MM.1S (cell line): ENCODE measurements at regions not wholly inside any gene's neighbourhood (a gene's known extent, or its start where the extent isn't known, plus 50 kb on each side); places are given as distances from the start of the nearest gene placed in this dataset.

ENCODE experiments used
- DNase-seq: peaks from one replicate; pipeline ENCODE4 v3.0.0-alpha.2; 2015
- H2AFZ ChIP-seq: fragments of 300-600 bp; sonication (generic); 2 replicates; pipeline ENCODE4 v1.6.0; 2016; ENCODE audit warnings: antibody characterized with exemption, low read length
- H3F3A ChIP-seq: fragments of 300-600 bp; sonication (generic); 2 replicates; pipeline ENCODE4 v1.6.1; 2016; ENCODE audit warnings: mild to moderate bottlenecking, antibody characterized with exemption, low read length, moderate library complexity, mixed read lengths; ENCODE audit not compliant: insufficient read depth
- H3K27ac ChIP-seq: fragments of 300-600 bp; sonication (generic); 2 replicates; pipeline ENCODE4 v1.5.1; 2016; ENCODE audit warnings: mild to moderate bottlenecking, low read length
- H3K27me3 ChIP-seq: fragments of 300-600 bp; sonication (generic); replicated peaks from 2 replicates; pipeline ENCODE4 v1.6.0; 2016; ENCODE audit warnings: low read length; ENCODE audit not compliant: insufficient read depth
- H3K36me3 ChIP-seq: fragments of 300-600 bp; sonication (generic); replicated peaks from 2 replicates; pipeline ENCODE4 v1.6.1; 2016; ENCODE audit warnings: mild to moderate bottlenecking, low read length, mixed read lengths; ENCODE audit not compliant: insufficient read depth
- H3K4me1 ChIP-seq: fragments of 300-600 bp; sonication (generic); 2 replicates; pipeline ENCODE4 v1.6.1; 2016; ENCODE audit warnings: low read length, mixed read lengths
- H3K4me2 ChIP-seq: fragments of 300-600 bp; sonication (generic); 2 replicates; pipeline ENCODE4 v1.6.0; 2016; ENCODE audit warnings: low read depth, low read length
- H3K4me3 ChIP-seq: fragments of 300-600 bp; sonication (generic); 2 replicates; pipeline ENCODE4 v1.5.1; 2016; ENCODE audit warnings: low read length, mixed read lengths
- H3K79me2 ChIP-seq: fragments of 300-600 bp; sonication (generic); 2 replicates; pipeline ENCODE4 v1.6.1; 2016; ENCODE audit warnings: mixed run types, low read length, mixed read lengths
- H3K9ac ChIP-seq: fragments of 300-600 bp; sonication (generic); 2 replicates; pipeline ENCODE4 v1.6.1; 2016; ENCODE audit warnings: low read length, mixed read lengths
- H3K9me2 ChIP-seq: fragments of 300-600 bp; sonication (generic); replicated peaks from 2 replicates; pipeline ENCODE4 v1.6.1; 2016; ENCODE audit warnings: mild to moderate bottlenecking, low read length, mixed read lengths; ENCODE audit not compliant: insufficient read depth
- H3K9me3 ChIP-seq: fragments of 300-600 bp; sonication (generic); replicated peaks from 2 replicates; pipeline ENCODE4 v1.6.1; 2016; ENCODE audit warnings: mild to moderate bottlenecking, low read length, mixed read lengths; ENCODE audit not compliant: insufficient read depth
- H4K20me1 ChIP-seq: fragments of 300-600 bp; sonication (generic); 2 replicates; pipeline ENCODE4 v1.6.1; 2016; ENCODE audit warnings: mild to moderate bottlenecking, low read length, moderate library complexity, mixed read lengths; ENCODE audit not compliant: insufficient read depth
- CTCF ChIP-seq: fragments of 300-600 bp; sonication (generic); IDR thresholded peaks from 2 replicates; pipeline ENCODE4 v1.5.1; 2016; ENCODE audit warnings: antibody characterized with exemption, low read length, mixed read lengths
- EZH2 ChIP-seq: fragments of 300-600 bp; sonication (generic); optimal IDR thresholded peaks from 2 replicates; pipeline ENCODE3; 2017; ENCODE audit warnings: low read depth, mild to moderate bottlenecking, antibody characterized with exemption, low read length, mixed read lengths
- EZH2phosphoT487 ChIP-seq: fragments of 300-600 bp; sonication (generic); IDR thresholded peaks from 2 replicates; pipeline ENCODE4 v1.6.1; 2018; ENCODE audit warnings: antibody characterized with exemption, low read length

GRCh38 chr9:134258332-134258731, 67.9 kb upstream of the RXRA start:
- no peaks in the 10 kb centered on the region for H3K36me3 ChIP-seq
- H3K79me2 ChIP-seq = no peaks in the 10 kb centered on the region
- no peak overlapping the region for H2AFZ ChIP-seq
- H4K20me1 ChIP-seq = no peaks in the 10 kb centered on the region
- TF ChIP-seq EZH2 (no peak), EZH2phosphoT487 (no peak), CTCF (no peak)
- H3K4me3 ChIP-seq = no peak overlapping the region
- H3K27ac ChIP-seq = no peak overlapping the region
- no peak overlapping the region for H3K4me2 ChIP-seq
- H3K9ac ChIP-seq = no peak overlapping the region
- H3K27me3 ChIP-seq = peaks cover 55% of the 10 kb centered on the region
- no peaks in the 10 kb centered on the region for H3F3A ChIP-seq
- no peaks in the 10 kb centered on the region for H3K9me2 ChIP-seq
- no peaks in the 10 kb centered on the region for H3K9me3 ChIP-seq
- H3K4me1 ChIP-seq = no peaks in the 10 kb centered on the region
- no peak for DNase-seq

GRCh38 chr9:134258828-134259546, 67.3 kb upstream of the RXRA start:
- no peak for DNase-seq
- Histone ChIP-seq H4K20me1 (no peaks in the 10 kb centered on the region), H3K4me2 (no peak overlapping the region), H3K27me3 (peaks cover 48% of the 10 kb centered on the region), H3K4me1 (no peaks in the 10 kb centered on the region), H3K36me3 (no peaks in the 10 kb centered on the region), H2AFZ (no peak overlapping the region), H3K9ac (no peak overlapping the region), H3K9me2 (no peaks in the 10 kb centered on the region), H3F3A (no peaks in the 10 kb centered on the region), H3K9me3 (no peaks in the 10 kb centered on the region), H3K27ac (no peak overlapping the region), H3K79me2 (no peaks in the 10 kb centered on the region), H3K4me3 (no peak overlapping the region)
- TF ChIP-seq EZH2phosphoT487 = no peak
- no peak for TF ChIP-seq EZH2
- no peak for TF ChIP-seq CTCF

- Histone ChIP-seq H3F3A (no peaks in the 10 kb centered on the region), H3K36me3 (no peaks in the 10 kb centered on the region), H3K4me1 (no peaks in the 10 kb centered on the region), H3K4me2 (no peak overlapping the region), H3K4me3 (no peak overlapping the region), H4K20me1 (no peaks in the 10 kb centered on the region), H3K9me2 (no peaks in the 10 kb centered on the region), H3K79me2 (no peaks in the 10 kb centered on the region), H3K27me3 (peaks cover 42% of the 10 kb centered on the region), H2AFZ (no peak overlapping the region), H3K27ac (no peak overlapping the region), H3K9me3 (no peaks in the 10 kb centered on the region), H3K9ac (no peak overlapping the region)
- TF ChIP-seq CTCF (no peak), EZH2phosphoT487 (no peak), EZH2 (no peak)
- no peak for DNase-seq
Measured at GRCh38 chr9:134259708-134260107, 66.5 kb upstream of the RXRA start.
